Left lung (tissue), 4 donors: ENCODE measurements at regions not wholly inside any gene's neighbourhood (a gene's known extent, or its start where the extent isn't known, plus 50 kb on each side); places are given as distances from the start of the nearest gene placed in this dataset.
A peak's percentile ranks its signal among the peaks of the same experiment; 100 is the strongest.

ENCODE experiments used
- ATAC-seq: fragments of 200-7000 bp; cut with Tn5 transposase; one replicate; pipeline ENCODE4 v1.9.1; 2020; ENCODE audit warnings: moderate library complexity
- DNase-seq, 4 donors: peaks; one replicate each; pipeline ENCODE4 v3.0.0-alpha.2; 2013 to 2020
- H3K27ac ChIP-seq, 2 donors: fragments of 200-600 bp; sonication (generic) in 1 of 2; one replicate each; pipeline versions ENCODE4 v1.5.0 to v1.8.0; 2020 to 2021
- H3K27me3 ChIP-seq, 2 donors: fragments of 200-600 bp; sonication (generic) in 1 of 2; one replicate each; pipeline versions ENCODE4 v1.5.0 to v1.8.0; 2020 to 2021
- H3K36me3 ChIP-seq, 2 donors: fragments of 200-600 bp; sonication (generic) in 1 of 2; one replicate each; pipeline versions ENCODE4 v1.5.0 to v1.8.0; 2020 to 2021
- H3K4me1 ChIP-seq, 2 donors: fragments of 200-600 bp; one replicate each; pipeline ENCODE4 v1.8.0; 2021
- H3K4me3 ChIP-seq, 2 donors: fragments of 200-600 bp; sonication (generic) in 1 of 2; one replicate each; pipeline versions ENCODE4 v1.5.0 to v1.8.0; 2020 to 2021; ENCODE audit warnings: mild to moderate bottlenecking in 1 of 2
- H3K9me3 ChIP-seq, 2 donors: fragments of 200-600 bp; sonication (generic) in 1 of 2; one replicate each; pipeline versions ENCODE4 v1.5.0 to v1.8.0; 2020 to 2021
- intact Hi-C, 2 donors: fragments of 100-400 bp; cut with DNase I; formaldehyde crosslinking; loops; one replicate each; pipeline versions ENCODE4 v1.11.2 to v1.14.2; 2022
- TF ChIP-seq, protein P1 (sequence below), 2 donors: fragments of 200-600 bp; sonication (generic) in 1 of 2; IDR thresholded peaks; one replicate each; pipeline versions ENCODE4 v1.5.0 to v1.8.0; 2021; ENCODE audit warnings: antibody characterized with exemption in 2 of 2
- donor health status: DM: no; HTN: yes; CAD: no.
- donor health status: DM: no; HTN: no; CAD: no.

DNA sequence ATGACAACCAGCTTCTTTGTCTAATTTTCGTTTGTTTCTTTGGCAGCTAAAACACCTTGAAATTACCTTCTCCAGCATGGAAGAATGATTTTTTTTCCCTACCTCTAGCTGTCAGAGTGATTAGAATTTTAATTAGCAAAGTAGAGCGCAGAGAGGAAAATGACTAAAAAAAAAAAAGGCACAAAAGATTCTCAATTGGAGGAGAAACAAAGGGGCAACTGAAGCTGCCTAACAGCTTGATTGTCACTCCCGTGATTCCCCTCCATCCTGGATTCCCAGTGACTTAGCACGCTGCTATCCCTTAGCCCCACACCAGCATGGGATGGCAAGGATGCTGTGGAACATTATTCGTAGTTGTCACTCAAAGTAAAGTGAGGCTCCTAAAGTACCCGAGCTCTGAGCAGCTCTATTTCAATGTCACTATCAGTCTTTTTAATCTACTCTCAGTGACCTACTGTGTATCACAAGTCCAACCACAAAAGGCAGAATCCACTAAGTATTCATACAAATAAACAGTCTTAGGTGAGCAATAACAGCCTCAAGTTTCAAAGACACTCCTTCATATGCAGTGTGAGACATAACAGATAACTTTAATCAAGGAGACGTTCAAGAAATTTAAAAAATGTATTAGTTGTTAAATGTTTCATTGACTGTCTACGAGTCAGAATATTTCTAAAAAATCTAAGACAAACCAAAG, 710.0 kb upstream of the GRAMD2B start:
- Histone ChIP-seq H3K27ac (no peak overlapping the region), H3K27me3 (no peaks in the 10 kb centered on the region), H3K9me3 (no peaks in the 10 kb centered on the region), H3K4me3 (no peak overlapping the region), H3K36me3 (no peaks in the 10 kb centered on the region), H3K4me1 (no peaks in the 10 kb centered on the region)
- DNase-seq, result no peak
- TF ChIP-seq, protein P1, sequence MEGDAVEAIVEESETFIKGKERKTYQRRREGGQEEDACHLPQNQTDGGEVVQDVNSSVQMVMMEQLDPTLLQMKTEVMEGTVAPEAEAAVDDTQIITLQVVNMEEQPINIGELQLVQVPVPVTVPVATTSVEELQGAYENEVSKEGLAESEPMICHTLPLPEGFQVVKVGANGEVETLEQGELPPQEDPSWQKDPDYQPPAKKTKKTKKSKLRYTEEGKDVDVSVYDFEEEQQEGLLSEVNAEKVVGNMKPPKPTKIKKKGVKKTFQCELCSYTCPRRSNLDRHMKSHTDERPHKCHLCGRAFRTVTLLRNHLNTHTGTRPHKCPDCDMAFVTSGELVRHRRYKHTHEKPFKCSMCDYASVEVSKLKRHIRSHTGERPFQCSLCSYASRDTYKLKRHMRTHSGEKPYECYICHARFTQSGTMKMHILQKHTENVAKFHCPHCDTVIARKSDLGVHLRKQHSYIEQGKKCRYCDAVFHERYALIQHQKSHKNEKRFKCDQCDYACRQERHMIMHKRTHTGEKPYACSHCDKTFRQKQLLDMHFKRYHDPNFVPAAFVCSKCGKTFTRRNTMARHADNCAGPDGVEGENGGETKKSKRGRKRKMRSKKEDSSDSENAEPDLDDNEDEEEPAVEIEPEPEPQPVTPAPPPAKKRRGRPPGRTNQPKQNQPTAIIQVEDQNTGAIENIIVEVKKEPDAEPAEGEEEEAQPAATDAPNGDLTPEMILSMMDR (IDR thresholded peaks at IDR 0.05), result no peak
- intact Hi-C loops, result no loop called here
- ATAC-seq, result no peak

DNA sequence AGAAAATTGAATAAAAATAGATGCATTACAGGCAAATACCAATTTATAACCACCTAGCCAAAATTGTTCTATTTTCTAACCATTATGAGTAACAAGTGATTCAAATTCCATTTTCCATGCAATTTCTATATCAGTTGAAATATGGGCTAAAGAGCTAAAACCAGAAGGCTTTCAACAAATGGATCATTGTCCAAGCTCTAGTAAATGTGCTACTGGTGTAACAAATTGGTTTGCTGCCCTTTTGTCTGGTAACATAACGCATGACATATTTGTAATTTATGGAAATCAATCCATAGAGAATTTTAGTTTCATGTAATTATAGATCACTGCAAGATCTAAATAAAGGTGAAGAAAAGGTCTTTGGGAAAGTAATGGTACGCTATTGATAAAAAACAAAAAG, 708.0 kb upstream of the GRAMD2B start:
- ATAC-seq (no peak), DNase-seq (no peak)
- H3K36me3 ChIP-seq, result no peaks in the 10 kb centered on the region
- no peaks in the 10 kb centered on the region for H3K9me3 ChIP-seq
- H3K4me3 ChIP-seq, result no peak overlapping the region
- H3K27me3 ChIP-seq, result no peaks in the 10 kb centered on the region
- intact Hi-C loops, result no loop called here
- TF ChIP-seq, protein P1 (IDR thresholded peaks at IDR 0.05), result no peak
- H3K4me1 ChIP-seq, result no peaks in the 10 kb centered on the region
- H3K27ac ChIP-seq, result no peak overlapping the region

DNA sequence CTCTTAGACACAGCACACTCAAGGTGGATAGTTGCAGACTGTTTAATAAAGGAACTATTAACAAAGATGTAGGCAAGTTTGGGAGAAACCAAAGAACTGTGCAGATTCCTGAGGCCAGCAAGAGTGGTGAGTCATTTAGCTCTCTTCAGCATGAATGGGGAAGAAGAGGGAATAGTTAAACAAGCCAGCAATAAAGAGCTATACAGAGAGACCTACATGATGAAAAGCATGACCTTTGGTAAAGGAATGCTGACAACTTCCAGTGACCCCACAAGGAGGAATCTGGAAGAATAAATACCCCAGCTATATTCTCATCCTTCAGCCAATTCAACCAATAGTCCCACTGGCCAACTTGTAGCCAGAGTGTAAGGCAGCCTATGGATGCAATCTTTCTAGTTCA, 706.0 kb upstream of the GRAMD2B start:
- DNase-seq (no peak), ATAC-seq (peak; percentile 74)
- no peaks in the 10 kb centered on the region for H3K27me3 ChIP-seq
- no peak overlapping the region for H3K27ac ChIP-seq
- TF ChIP-seq, protein P1 (IDR thresholded peaks at IDR 0.05), result no peak
- H3K4me3 ChIP-seq, result no peak overlapping the region
- H3K9me3 ChIP-seq, result no peaks in the 10 kb centered on the region
- intact Hi-C loops, result no loop called here
- no peaks in the 10 kb centered on the region for H3K4me1 ChIP-seq
- H3K36me3 ChIP-seq, result no peaks in the 10 kb centered on the region

DNA sequence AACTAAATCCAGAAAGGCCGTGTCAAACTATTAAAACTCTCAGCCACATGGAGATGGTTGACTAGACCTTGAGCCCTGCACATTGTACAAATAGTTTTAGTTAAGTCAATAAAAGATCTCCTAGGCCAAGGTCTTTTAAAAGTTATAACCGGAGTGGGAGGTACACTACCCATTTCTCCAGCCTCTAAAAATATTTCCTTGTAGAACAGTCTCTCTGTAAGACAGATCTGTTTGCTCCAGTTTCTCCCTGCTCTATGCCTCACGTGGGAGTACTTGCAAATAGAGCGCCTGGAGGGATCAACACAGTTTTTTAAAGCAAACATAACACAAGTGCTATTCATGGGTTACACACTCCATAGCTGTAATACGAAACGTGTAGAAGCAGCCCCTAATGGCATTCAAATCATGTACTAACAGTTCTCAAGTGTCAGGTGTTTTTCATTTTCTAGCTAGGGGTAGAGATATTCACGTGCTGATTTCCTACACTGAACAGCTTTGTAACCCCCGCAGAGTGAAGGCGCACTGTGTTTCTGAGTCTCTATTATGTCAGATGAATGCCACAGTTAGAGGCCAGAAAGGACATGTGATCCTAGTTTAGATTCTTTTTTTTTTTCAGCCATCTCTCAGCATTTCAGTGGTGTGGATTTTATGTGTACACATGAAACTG, 703.4 kb upstream of the GRAMD2B start:
- DNase-seq (peak in 2 of 4 donors; percentile 51 to 70), ATAC-seq (peak; percentile 92)
- H3K27me3 ChIP-seq, result no peaks in the 10 kb centered on the region
- no peaks in the 10 kb centered on the region for H3K9me3 ChIP-seq
- peak overlapping the region in 1 of 2 donors; percentile 21 for H3K27ac ChIP-seq
- TF ChIP-seq, protein P1 (IDR thresholded peaks at IDR 0.05), result no peak
- intact Hi-C loops, result no loop called here
- H3K4me1 ChIP-seq, result no peaks in the 10 kb centered on the region
- H3K4me3 ChIP-seq, result no peak overlapping the region
- no peaks in the 10 kb centered on the region for H3K36me3 ChIP-seq

DNA sequence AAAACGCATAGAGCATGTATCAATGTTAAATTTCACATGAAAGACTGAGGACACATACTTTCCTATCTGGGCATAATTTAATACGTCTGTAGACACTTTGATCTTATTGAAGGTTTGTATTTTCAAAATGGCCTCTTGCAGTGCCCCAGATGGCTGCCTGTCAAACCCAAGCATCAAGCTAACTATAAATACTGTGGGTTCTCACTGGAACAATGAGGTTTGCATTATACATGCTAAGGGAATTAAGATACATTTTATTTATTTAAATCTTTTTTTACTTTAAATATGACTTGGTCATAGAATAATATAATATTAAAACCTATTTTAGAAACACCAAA, 702.9 kb upstream of the GRAMD2B start:
- intact Hi-C loops, result no loop called here
- no peaks in the 10 kb centered on the region for H3K4me1 ChIP-seq
- H3K27ac ChIP-seq, result no peak overlapping the region
- TF ChIP-seq, protein P1 (IDR thresholded peaks at IDR 0.05), result no peak
- no peak overlapping the region for H3K4me3 ChIP-seq
- no peaks in the 10 kb centered on the region for H3K36me3 ChIP-seq
- H3K27me3 ChIP-seq, result no peaks in the 10 kb centered on the region
- DNase-seq, result no peak
- no peak for ATAC-seq
- no peaks in the 10 kb centered on the region for H3K9me3 ChIP-seq
